GM18868 (cell line): ENCODE measurements at regions not wholly inside any gene's neighbourhood (a gene's known extent, or its start where the extent isn't known, plus 50 kb on each side); places are given as distances from the start of the nearest gene placed in this dataset.

Experiments used
- ATAC-seq: cut with Tn5 transposase; IDR thresholded peaks from one replicate; pipeline ENCODE4 v1.9.1; 2021; ENCODE audit warnings: mild to moderate bottlenecking, moderate library complexity; ENCODE audit not compliant: unreplicated experiment

DNA sequence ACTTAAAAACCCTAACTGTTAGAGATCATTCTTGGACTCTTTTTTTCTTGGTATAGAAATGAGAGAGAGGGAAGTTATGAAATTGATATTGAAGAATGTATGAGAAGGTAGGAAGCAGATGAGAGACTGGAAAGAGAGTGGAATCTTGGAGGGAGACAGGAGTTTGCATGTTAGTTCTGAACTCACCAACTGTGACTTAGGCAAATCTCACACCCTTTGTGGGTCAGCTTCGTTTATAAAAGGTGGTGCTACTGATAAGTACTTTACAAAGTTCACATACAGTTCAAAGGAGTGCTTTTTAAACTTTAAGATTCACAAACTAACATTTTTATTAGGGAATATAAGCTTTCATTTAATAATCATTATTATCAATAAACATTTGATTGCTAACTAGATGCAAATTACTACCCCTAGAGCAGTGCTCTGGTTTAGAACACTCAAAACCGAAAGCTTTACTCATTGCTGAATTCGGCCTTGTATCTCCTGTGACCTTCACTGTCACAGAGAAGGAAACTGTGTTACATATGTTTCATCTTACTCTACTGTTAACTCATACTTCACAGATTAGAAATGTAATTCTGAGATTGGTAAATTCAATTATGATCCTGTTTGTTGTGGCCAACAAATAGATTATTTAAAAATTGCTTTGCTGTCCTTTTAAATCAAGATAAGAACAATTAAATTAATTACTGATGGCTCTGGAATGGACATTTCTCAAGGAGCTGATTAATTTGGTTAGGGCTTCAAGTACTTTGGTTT is 143.2 kb downstream of the RMI1 start:
- ATAC-seq: peak; percentile 95

- no peak for ATAC-seq
These were observed 144.4 kb downstream of the RMI1 start for GRCh38 chr9:84125046-84125445.

DNA sequence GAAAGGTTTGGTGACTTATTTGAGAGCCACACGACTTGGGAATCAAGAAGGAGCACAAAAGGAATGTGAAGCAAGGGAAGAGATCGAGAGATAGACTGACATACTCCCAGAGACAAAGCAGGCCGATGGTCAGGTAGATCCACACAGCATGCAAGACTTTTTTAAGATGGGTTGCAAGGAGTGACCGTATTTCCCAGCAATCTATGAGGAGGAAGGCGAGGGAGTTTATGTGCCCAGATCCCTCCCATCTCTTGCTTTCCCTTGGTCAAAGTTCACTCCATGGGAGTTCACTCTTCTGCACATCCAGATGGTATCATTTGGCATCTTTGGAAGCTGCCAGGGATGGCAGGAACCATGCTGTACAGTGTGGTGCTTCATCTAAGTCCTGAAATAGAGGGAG is 148.9 kb downstream of the RMI1 start:
- ATAC-seq: no peak

- no peak for ATAC-seq
These were observed 155.7 kb downstream of the RMI1 start for GRCh38 chr9:84136119-84136868.

- ATAC-seq: no peak
These were observed 157.4 kb downstream of the RMI1 start for GRCh38 chr9:84137968-84138367.

DNA sequence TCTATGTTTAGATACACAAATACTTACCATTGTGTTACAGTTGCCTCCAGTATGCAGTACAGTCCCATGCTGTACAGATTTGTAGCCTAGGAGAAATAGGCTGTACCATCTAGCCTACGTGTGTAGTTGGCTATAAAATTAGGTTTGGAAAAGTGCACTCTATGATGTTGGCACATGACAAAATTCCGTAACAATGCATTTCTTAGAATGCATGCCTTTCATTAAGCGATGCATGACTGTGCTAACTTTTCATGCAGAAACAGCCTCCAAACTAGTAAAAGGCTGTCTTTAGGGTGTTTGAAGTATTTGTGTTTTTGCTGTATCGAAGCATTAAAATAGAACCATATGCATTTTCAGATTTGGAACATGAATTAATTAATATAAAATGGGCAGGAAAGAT is 157.9 kb downstream of the RMI1 start:
- no peak for ATAC-seq

DNA sequence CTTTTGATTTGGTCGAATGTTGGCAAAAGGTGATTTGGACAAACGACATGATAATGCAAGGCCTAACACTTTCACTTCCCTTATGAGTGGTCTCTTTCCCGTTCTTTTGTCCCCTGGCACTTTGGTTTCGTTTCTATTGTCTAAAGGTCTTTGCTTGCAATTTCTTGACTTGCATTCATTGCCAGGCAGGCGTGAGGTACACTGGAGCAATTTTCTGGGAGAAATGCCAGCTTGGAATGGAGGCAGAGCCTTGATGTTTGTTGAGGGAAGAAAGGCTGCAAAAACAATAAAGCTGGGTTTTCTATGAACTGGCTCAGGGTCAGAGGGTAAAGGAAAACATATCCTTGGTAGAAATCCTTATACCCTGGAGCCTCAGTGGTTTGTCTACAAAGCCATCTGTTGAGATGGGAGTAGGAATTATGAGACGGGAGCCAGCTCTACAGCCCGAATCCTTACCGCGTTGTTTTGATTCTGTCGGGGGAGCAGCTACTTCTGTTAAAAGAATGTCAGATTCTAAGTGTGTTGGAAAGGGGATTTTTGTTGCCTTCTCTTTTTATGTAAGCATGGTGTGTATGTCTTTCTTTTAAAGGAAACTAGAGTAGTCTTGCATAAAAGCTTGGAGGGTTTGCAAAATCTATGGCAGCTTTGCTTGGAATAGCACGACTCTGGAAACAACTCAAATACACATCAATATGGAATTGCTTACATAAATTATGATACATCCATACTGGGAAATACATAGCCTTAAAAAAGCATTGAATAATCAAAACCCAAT is 158.9 kb downstream of the RMI1 start:
- peak; percentile 52 for ATAC-seq

- ATAC-seq: no peak
These were observed 160.0 kb downstream of the RMI1 start for GRCh38 chr9:84140535-84141101.

DNA sequence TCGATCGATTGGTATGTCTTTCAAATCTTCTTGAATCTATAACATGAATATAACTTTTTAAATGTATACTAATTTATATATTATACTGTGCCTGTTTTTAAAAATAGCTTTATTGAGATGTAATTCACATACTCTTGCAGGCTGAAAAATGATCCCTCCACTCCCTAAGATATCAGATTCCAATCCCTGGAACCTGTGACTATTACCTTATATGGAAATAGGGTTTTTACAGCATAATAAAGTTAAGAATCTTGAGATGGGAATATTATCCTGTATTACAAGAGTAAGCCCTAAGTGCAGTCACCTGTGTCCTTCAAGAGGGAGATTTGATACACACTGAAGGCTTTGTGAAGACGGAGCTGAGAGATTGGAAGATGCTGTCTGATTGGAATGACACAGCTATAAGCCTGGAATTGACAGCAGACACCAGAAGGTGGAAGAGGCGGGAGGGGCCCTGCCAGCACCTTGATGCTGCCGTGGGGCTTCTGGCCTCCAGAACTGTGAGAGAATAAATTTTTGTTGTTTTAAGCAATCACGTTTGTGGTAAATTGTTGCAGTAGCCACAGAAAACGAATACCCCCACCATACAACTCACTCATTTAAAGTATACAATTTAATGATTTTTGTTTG is 161.3 kb downstream of the RMI1 start:
- no peak for ATAC-seq

GRCh38 chr9:84145031-84145430 is 164.4 kb downstream of the RMI1 start:
- ATAC-seq: no peak

DNA sequence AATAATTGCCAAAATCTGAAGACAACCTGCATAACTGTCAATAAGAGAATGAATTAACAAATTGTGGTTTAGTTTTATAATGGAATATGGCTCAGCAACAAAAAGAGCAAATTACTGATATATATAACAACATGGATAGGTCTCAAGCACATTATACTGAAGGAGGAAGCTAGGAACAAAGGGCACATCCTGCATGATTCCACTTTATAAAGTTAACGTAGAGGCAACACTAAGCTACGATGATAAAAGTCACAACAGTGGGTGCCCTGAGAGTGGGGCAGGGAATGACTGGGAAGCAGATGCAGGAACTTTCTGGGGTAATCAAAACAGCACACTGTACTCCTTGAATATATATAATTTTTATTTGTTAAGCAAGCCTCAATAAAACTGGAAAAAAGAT is 165.2 kb downstream of the RMI1 start:
- ATAC-seq: no peak

GRCh38 chr9:84146893-84147710 is 166.5 kb downstream of the RMI1 start:
- no peak for ATAC-seq

GRCh38 chr9:84151236-84151635 is 170.6 kb downstream of the RMI1 start:
- ATAC-seq: no peak

DNA sequence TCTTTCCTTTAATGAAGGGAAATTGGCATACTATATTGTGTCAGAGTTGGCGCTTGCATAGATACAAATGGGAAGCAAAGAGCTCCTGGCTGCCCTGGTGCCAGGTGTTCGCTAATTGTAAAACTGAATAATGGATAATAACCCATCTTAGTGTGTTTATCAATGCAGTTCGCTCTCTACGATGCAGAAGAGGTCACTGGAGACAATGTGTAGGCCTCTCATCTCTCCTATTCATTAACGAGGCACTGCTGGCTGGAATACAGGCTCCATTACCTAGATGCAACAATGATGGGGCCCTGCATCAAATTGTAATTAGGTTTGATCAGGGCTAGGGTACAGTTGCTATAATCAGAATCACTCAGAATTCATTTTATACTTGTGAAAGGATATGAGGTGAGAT is 171.0 kb downstream of the RMI1 start:
- ATAC-seq: no peak

DNA sequence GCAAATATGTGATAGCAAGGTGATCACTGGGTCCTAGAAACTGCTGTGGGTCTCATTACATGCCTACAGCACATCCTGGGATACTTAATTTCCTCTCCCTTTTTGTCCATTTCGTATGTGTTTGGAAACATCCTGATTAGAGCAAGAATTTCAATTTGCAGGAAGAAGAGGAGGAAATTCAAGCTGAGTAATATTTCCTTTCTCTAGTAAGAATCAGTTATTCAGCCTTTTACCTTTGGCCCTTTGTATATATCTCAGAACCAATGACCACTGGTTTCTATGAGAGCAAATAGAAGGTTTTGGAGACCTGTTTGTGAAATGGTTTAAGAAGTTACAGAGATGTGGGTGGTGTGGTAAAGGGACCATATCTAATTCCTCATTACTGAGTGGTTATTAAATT is 171.6 kb downstream of the RMI1 start:
- no peak for ATAC-seq

GRCh38 chr9:84153885-84154284 is 173.3 kb downstream of the RMI1 start:
- ATAC-seq: no peak

GRCh38 chr9:84154320-84154719 is 173.7 kb downstream of the RMI1 start:
- no peak for ATAC-seq

DNA sequence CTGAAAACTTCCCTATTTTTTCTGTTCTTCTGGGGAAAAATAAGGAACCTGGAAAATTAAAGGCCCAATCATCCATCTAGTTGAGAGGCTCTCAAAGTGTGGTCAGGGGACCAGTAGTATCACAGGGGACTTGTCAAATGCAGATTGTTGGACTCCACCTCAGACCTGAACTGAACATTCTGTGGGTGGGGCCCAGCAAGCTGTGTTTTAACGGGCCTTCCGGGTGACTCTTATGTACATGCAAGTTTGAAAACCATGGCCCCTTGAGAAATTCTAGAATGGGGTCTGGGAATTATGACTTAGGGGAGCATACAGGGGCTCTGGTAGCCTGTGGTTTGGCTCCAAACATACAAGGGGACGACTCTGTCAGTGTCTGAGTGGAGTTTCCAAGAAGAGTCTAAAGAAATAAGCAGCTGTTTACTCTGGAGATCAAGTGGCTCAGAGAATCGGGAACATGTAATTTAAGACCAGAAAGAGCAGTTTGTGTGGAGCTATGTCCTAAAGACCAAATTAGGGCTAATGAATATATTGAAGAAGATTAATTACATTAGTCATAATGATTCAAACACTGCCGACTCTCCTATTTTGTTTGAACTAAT is 177.4 kb downstream of the SLC28A3 start:
- ATAC-seq: no peak

GRCh38 chr9:84166891-84167290 is 173.7 kb downstream of the SLC28A3 start:
- no peak for ATAC-seq

- ATAC-seq: no peak
These were observed 171.3 kb downstream of the SLC28A3 start for GRCh38 chr9:84169240-84169639.
